Sigmoid colon (tissue), 4 donors: ENCODE measurements at regions not wholly inside any gene's neighbourhood (a gene's known extent, or its start where the extent isn't known, plus 50 kb on each side); places are given as distances from the start of the nearest gene placed in this dataset.

Source experiments
- POLR2AphosphoS5 ChIP-seq, 4 donors: sonication (generic); formaldehyde crosslinking; IDR thresholded peaks; one replicate each; pipeline ENCODE4 v1.6.1; 2017; ENCODE audit warnings: antibody characterized with exemption in 4 of 4
- TF ChIP-seq, protein P1 (sequence below), 4 experiments: fragments of 450-650 bp in 3 of 4; fragments of 200-600 bp in 1 of 4; IDR thresholded peaks; one replicate each; pipeline ENCODE4 v1.5.1; 2016 to 2019; ENCODE audit warnings: antibody characterized with exemption in 4 of 4, mild to moderate bottlenecking in 3 of 4, moderate library complexity in 2 of 4

- TF ChIP-seq, protein P1, sequence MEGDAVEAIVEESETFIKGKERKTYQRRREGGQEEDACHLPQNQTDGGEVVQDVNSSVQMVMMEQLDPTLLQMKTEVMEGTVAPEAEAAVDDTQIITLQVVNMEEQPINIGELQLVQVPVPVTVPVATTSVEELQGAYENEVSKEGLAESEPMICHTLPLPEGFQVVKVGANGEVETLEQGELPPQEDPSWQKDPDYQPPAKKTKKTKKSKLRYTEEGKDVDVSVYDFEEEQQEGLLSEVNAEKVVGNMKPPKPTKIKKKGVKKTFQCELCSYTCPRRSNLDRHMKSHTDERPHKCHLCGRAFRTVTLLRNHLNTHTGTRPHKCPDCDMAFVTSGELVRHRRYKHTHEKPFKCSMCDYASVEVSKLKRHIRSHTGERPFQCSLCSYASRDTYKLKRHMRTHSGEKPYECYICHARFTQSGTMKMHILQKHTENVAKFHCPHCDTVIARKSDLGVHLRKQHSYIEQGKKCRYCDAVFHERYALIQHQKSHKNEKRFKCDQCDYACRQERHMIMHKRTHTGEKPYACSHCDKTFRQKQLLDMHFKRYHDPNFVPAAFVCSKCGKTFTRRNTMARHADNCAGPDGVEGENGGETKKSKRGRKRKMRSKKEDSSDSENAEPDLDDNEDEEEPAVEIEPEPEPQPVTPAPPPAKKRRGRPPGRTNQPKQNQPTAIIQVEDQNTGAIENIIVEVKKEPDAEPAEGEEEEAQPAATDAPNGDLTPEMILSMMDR (IDR thresholded peaks at IDR 0.05): no peak
- TF ChIP-seq POLR2AphosphoS5 (IDR thresholded peaks at IDR 0.05): no peak
These were observed 97.9 kb upstream of the SOX11 start for GRCh38 chr2:5594249-5594695.
